GM18507 (cell line): ENCODE measurements at regions not wholly inside any gene's neighbourhood (a gene's known extent, or its start where the extent isn't known, plus 50 kb on each side); places are given as distances from the start of the nearest gene placed in this dataset.

Experiments
- DNase-seq: peaks from one replicate; pipeline ENCODE4 v3.0.0; 2011; ENCODE audit warnings: low read depth; ENCODE audit not compliant: insufficient read length; ENCODE audit errors: extremely low spot score
- FAIRE-seq: peaks from 2 replicates; lab custom pipeline; 2011; peaks lifted over from hg19 to GRCh38; lab: Jason Lieb, UNC

DNA sequence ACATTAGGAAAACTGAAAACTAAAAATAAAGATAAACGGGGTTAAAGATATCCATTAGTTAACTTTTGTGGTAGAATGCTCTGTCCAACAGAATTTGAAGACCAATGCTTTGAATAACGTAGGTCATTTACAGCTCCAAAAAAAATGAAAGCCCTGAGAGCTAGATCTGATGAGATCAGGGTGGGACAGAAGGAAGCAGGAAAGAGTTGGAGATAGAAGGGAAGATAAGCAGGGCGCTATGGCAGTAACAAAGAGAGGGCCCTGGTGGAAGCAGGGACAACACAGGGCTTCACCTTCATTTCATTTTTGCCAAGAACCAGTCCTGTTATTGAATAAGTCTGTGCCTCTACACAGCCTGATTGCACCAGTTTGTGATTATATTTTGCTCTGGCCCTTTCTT, 51.0 kb upstream of the RGS8 start:
- FAIRE-seq (no peak), DNase-seq (no peak)

DNA sequence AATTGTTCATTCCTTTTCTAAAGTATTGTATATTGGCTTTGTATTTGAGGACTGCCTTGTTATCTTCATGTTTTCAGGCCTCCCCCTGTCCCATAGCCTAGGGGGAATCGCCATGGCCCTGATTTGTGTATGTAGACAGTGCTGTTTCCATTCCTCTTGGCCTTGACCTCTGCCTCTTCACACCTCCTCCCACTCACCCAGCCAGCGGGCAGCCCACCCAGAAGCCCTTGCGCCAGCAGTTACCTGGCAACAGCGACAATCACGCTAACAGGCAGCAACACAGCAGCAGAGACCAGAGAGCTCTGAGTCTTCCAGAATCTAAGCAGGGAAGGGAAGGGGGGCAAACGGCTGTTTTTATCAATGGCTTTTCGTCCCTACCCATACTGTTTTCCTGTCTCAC, 50.0 kb upstream of the NPL start:
- DNase-seq (no peak), FAIRE-seq (peak; percentile 62)
